Adrenal gland (tissue), 5 donors: ENCODE measurements at regions not wholly inside any gene's neighbourhood (a gene's known extent, or its start where the extent isn't known, plus 50 kb on each side); places are given as distances from the start of the nearest gene placed in this dataset.

Source experiments
- CTCF ChIP-seq, 6 experiments: fragments of 450-650 bp in 4 of 6; fragments of 200-600 bp in 2 of 6; sonication (generic) in 1 of 6; IDR thresholded peaks; 1 replicate in 5 of 6; 2 replicates in 1 of 6; pipeline versions ENCODE4 v1.5.1 to v1.8.0; 2016 to 2021; ENCODE audit warnings: antibody characterized with exemption in 6 of 6, mild to moderate bottlenecking in 2 of 6, moderate library complexity in 1 of 6
- POLR2A ChIP-seq, 2 donors: fragments of 450-650 bp; IDR thresholded peaks; one replicate each; pipeline ENCODE4 v1.6.1; 2017; ENCODE audit warnings: antibody characterized with exemption in 2 of 2, mild to moderate bottlenecking in 2 of 2, moderate library complexity in 1 of 2
- donor health status: DM: no; HTN: no; CAD: no.

DNA sequence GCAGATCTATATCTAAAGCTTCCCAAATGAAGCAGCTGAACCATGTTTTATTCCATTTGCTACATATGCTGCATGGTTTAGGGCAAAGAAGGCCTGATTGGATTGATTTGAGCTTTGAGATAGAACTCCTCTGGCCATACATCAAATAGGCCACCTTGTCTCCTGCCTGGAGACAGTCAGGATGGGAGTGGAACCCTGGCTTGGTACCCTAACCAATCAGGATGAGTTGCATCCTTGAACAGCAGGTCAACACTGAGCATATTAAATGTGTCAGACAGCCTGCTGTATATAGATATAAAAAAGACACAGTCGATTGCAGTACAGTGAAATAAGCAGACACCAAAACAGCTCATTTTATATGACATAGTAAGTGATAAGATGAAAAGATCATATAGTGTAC lies 291.7 kb downstream of the NUAK1 start:
- TF ChIP-seq CTCF (IDR thresholded peaks at IDR 0.05) (no peak), POLR2A (IDR thresholded peaks at IDR 0.05) (no peak)
